ENCODE measurements at regions not wholly inside any gene's neighbourhood (a gene's known extent, or its start where the extent isn't known, plus 50 kb on each side); places are given as distances from the start of the nearest gene placed in this dataset.
"Not testable (repeated sequence)": the region's sequence is repeated elsewhere in the genome, so short reads cannot be mapped to it uniquely, and the experiment has no call there.

DNA sequence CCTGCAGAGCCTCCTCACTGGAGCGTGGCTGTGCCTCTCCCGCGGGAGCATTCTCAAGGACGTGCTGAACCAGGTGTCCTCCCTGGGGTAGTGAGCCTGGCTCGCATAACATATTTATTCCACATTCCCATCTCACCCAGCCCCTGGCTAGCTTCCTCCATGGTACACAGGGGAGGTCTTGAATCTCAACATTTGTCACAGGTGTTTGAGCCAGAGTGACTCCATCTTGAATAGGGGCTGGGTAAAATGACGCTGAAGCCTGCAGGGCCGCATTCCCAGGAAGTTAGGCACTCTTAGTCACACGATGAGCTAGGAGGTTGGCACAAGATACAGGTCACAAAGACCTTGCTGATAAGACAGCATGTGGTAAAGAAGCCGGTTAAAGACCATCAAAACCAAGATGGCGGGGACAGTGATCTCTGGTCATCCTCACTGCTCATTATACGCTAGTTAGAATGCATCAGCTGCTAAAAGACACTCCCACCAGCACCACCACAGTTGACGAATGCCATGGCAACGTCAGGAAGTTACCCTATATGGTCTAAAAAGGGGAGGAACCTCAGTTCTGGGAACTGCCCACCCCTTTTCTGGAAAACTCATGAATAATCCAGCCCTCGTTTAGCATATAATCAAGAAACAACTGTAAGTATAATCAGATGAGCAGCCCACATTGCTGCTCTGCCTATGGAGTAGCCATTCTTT is 273.8 kb upstream of the IRX4 start:
- POLR2A ChIA-PET, result no interaction called here
- 91% methylated on average over 12 of the region's 14 CpGs for WGBS (ENCODE audit: insufficient coverage)

GRCh38 chr5:2155556-2155955 is 272.8 kb upstream of the IRX4 start:
- H3K36me3 ChIP-seq (ENCODE audit: control insufficient read depth in 4 of 4, insufficient read depth in 4 of 4, low read length in 3 of 4), result no peaks in the 10 kb centered on the region
- H3K9me3 ChIP-seq (ENCODE audit: control extremely low read depth in 1 of 5, control insufficient read depth in 4 of 5, insufficient read depth in 2 of 5, low read depth in 1 of 5, low read length in 4 of 5), result no peaks in the 10 kb centered on the region

More for the DNA sequence above, 273.8 kb upstream of the IRX4 start:
- Histone ChIP-seq H3K9me3 (ENCODE audit: control extremely low read depth in 1 of 5, control insufficient read depth in 4 of 5, insufficient read depth in 2 of 5, low read depth in 1 of 5, low read length in 4 of 5) (no peaks in the 10 kb centered on the region), H3K4me1 (ENCODE audit: control extremely low read depth in 1 of 4, control insufficient read depth in 4 of 4, insufficient read depth in 4 of 4, low read length in 3 of 4) (no peaks in the 10 kb centered on the region), H3K36me3 (ENCODE audit: control insufficient read depth in 4 of 4, insufficient read depth in 4 of 4, low read length in 3 of 4) (no peaks in the 10 kb centered on the region), H3K27me3 (replicated peaks in 2 of 5; ENCODE audit: control insufficient read depth in 4 of 5, insufficient read depth in 5 of 5, low read length in 4 of 5) (no peaks in the 10 kb centered on the region), H3K27ac (ENCODE audit: insufficient read depth in 1 of 2, low read depth in 1 of 2, low read length in 2 of 2, poor library complexity in 1 of 2, severe bottlenecking in 2 of 2) (no peak overlapping the region), H3K4me3 (ENCODE audit: control insufficient read depth in 1 of 7, extremely low read depth in 1 of 7, insufficient read depth in 4 of 7, low read depth in 2 of 7, low read length in 6 of 7) (no peak overlapping the region)
- CTCF ChIA-PET, result no interaction called here
- DNase-seq, result no peak

DNA sequence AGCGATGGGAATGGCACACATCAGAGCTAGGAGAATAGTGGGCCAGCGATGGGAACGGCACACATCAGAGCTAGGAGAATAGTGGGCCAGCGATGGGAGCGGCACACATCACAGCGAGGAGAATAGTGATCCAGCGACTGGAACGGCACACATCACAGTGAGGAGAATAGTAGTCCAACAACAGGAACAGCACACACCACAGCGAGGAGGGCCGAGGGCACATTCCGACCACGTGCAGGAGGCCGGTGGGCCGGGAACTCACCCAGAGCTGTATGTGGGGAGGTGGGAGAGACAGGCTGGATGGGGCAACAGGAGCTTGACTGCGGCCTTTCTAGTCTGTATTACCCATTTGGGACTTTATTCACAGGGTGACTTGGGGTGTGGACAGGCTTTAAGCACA is 271.1 kb upstream of the IRX4 start:
- Histone ChIP-seq H3K27ac (ENCODE audit: insufficient read depth in 1 of 2, low read depth in 1 of 2, low read length in 2 of 2, poor library complexity in 1 of 2, severe bottlenecking in 2 of 2) (no peak overlapping the region), H3K36me3 (ENCODE audit: control insufficient read depth in 4 of 4, insufficient read depth in 4 of 4, low read length in 3 of 4) (no peaks in the 10 kb centered on the region), H3K9me3 (ENCODE audit: control extremely low read depth in 1 of 5, control insufficient read depth in 4 of 5, insufficient read depth in 2 of 5, low read depth in 1 of 5, low read length in 4 of 5) (no peaks in the 10 kb centered on the region), H3K4me3 (ENCODE audit: control insufficient read depth in 1 of 7, extremely low read depth in 1 of 7, insufficient read depth in 4 of 7, low read depth in 2 of 7, low read length in 6 of 7) (no peak overlapping the region), H3K27me3 (replicated peaks in 2 of 5; ENCODE audit: control insufficient read depth in 4 of 5, insufficient read depth in 5 of 5, low read length in 4 of 5) (no peaks in the 10 kb centered on the region), H3K4me1 (ENCODE audit: control extremely low read depth in 1 of 4, control insufficient read depth in 4 of 4, insufficient read depth in 4 of 4, low read length in 3 of 4) (no peaks in the 10 kb centered on the region)
- CTCF ChIA-PET, result no interaction called here
- DNase-seq, result no peak
- 94% methylated on average over 7 of the region's 15 CpGs for WGBS (ENCODE audit: insufficient coverage)
- POLR2A ChIA-PET, result no interaction called here

More at GRCh38 chr5:2155556-2155955, 272.8 kb upstream of the IRX4 start:
- POLR2A ChIA-PET, result no interaction called here
- no peak overlapping the region for H3K27ac ChIP-seq (ENCODE audit: insufficient read depth in 1 of 2, low read depth in 1 of 2, low read length in 2 of 2, poor library complexity in 1 of 2, severe bottlenecking in 2 of 2)
- no peak overlapping the region for H3K4me3 ChIP-seq (ENCODE audit: control insufficient read depth in 1 of 7, extremely low read depth in 1 of 7, insufficient read depth in 4 of 7, low read depth in 2 of 7, low read length in 6 of 7)
- no peak for DNase-seq
- 97% methylated on average over 18 of the region's 18 CpGs for WGBS (ENCODE audit: insufficient coverage)
- CTCF ChIA-PET, result no interaction called here
- no peaks in the 10 kb centered on the region for H3K4me1 ChIP-seq (ENCODE audit: control extremely low read depth in 1 of 4, control insufficient read depth in 4 of 4, insufficient read depth in 4 of 4, low read length in 3 of 4)
- H3K27me3 ChIP-seq (replicated peaks in 2 of 5; ENCODE audit: control insufficient read depth in 4 of 5, insufficient read depth in 5 of 5, low read length in 4 of 5), result no peaks in the 10 kb centered on the region

DNA sequence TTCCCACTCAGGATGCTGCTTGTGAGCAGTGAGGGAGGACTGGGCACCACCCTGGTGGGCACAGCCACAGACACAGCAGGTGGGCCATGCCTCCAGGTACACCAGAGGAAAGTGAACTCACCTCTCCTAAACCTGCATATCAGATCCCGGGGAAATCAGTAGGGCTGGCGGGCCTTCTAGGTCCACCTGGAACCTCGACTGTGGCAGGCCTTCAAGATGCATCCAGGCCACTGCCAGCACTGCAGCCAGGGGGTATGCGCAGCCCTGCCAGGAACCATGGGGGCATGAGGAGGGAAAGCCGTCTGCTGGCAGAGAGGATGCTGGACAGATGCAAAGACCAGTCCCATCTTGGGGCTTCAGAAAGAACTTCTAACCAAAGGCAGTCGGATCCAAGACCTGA is 270.6 kb upstream of the IRX4 start:
- 96% methylated on average over 5 of the region's 6 CpGs for WGBS (ENCODE audit: insufficient coverage)
- no peak for DNase-seq

GRCh38 chr5:2151301-2151888 is 268.7 kb upstream of the IRX4 start:
- 15% methylated on average over 5 of the region's 8 CpGs for WGBS (ENCODE audit: insufficient coverage)
- H3K9me3 ChIP-seq (ENCODE audit: control extremely low read depth in 1 of 5, control insufficient read depth in 4 of 5, insufficient read depth in 2 of 5, low read depth in 1 of 5, low read length in 4 of 5); H3K4me1 ChIP-seq (ENCODE audit: control extremely low read depth in 1 of 4, control insufficient read depth in 4 of 4, insufficient read depth in 4 of 4, low read length in 3 of 4); CTCF ChIA-PET; H3K36me3 ChIP-seq (ENCODE audit: control insufficient read depth in 4 of 4, insufficient read depth in 4 of 4, low read length in 3 of 4); H3K4me3 ChIP-seq (ENCODE audit: control insufficient read depth in 1 of 7, extremely low read depth in 1 of 7, insufficient read depth in 4 of 7, low read depth in 2 of 7, low read length in 6 of 7); DNase-seq; H3K27me3 ChIP-seq (replicated peaks in 2 of 5; ENCODE audit: control insufficient read depth in 4 of 5, insufficient read depth in 5 of 5, low read length in 4 of 5); POLR2A ChIA-PET; H3K27ac ChIP-seq (ENCODE audit: insufficient read depth in 1 of 2, low read depth in 1 of 2, low read length in 2 of 2, poor library complexity in 1 of 2, severe bottlenecking in 2 of 2): not testable (repeated sequence)

More for the DNA sequence above, 270.6 kb upstream of the IRX4 start:
- H3K36me3 ChIP-seq (ENCODE audit: control insufficient read depth in 4 of 4, insufficient read depth in 4 of 4, low read length in 3 of 4), result no peaks in the 10 kb centered on the region
- no peaks in the 10 kb centered on the region for H3K27me3 ChIP-seq (replicated peaks in 2 of 5; ENCODE audit: control insufficient read depth in 4 of 5, insufficient read depth in 5 of 5, low read length in 4 of 5)
- no peaks in the 10 kb centered on the region for H3K4me1 ChIP-seq (ENCODE audit: control extremely low read depth in 1 of 4, control insufficient read depth in 4 of 4, insufficient read depth in 4 of 4, low read length in 3 of 4)
- no peak overlapping the region for H3K4me3 ChIP-seq (ENCODE audit: control insufficient read depth in 1 of 7, extremely low read depth in 1 of 7, insufficient read depth in 4 of 7, low read depth in 2 of 7, low read length in 6 of 7)
- CTCF ChIA-PET, result no interaction called here
- H3K27ac ChIP-seq (ENCODE audit: insufficient read depth in 1 of 2, low read depth in 1 of 2, low read length in 2 of 2, poor library complexity in 1 of 2, severe bottlenecking in 2 of 2), result no peak overlapping the region
- POLR2A ChIA-PET, result no interaction called here
- no peaks in the 10 kb centered on the region for H3K9me3 ChIP-seq (ENCODE audit: control extremely low read depth in 1 of 5, control insufficient read depth in 4 of 5, insufficient read depth in 2 of 5, low read depth in 1 of 5, low read length in 4 of 5)

DNA sequence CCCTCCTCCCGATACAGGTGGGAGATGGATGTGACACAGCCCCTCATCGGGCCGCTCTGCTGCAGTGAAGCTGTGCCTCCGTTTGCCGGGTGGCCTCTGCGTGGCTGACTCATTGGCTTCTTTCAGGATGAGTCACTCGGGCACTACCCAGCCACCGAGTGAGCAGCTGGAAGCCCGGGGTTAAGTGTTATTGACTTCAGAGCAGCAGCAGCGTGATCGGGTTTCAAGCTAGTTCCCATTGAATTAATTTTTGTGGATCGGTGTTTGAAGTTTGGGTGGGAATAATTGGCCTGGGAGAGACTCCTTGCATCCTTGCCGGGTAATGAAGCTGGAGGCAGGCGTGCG is 266.4 kb upstream of the IRX4 start:
- no peak for DNase-seq
- no peak overlapping the region for H3K4me3 ChIP-seq (ENCODE audit: control insufficient read depth in 1 of 7, extremely low read depth in 1 of 7, insufficient read depth in 4 of 7, low read depth in 2 of 7, low read length in 6 of 7)
- peaks cover 0 to 9% (median 0%) of the 10 kb centered on the region in 5 experiments for H3K9me3 ChIP-seq (ENCODE audit: control extremely low read depth in 1 of 5, control insufficient read depth in 4 of 5, insufficient read depth in 2 of 5, low read depth in 1 of 5, low read length in 4 of 5)
- ChIA-PET POLR2A (no interaction called here), CTCF (no interaction called here)
- WGBS (ENCODE audit: insufficient coverage), result 74% methylated on average over 15 of the region's 15 CpGs
- H3K36me3 ChIP-seq (ENCODE audit: control insufficient read depth in 4 of 4, insufficient read depth in 4 of 4, low read length in 3 of 4), result no peaks in the 10 kb centered on the region
- H3K27ac ChIP-seq (ENCODE audit: insufficient read depth in 1 of 2, low read depth in 1 of 2, low read length in 2 of 2, poor library complexity in 1 of 2, severe bottlenecking in 2 of 2), result no peak overlapping the region
- H3K27me3 ChIP-seq (replicated peaks in 2 of 5; ENCODE audit: control insufficient read depth in 4 of 5, insufficient read depth in 5 of 5, low read length in 4 of 5), result no peaks in the 10 kb centered on the region
- no peaks in the 10 kb centered on the region for H3K4me1 ChIP-seq (ENCODE audit: control extremely low read depth in 1 of 4, control insufficient read depth in 4 of 4, insufficient read depth in 4 of 4, low read length in 3 of 4)

DNA sequence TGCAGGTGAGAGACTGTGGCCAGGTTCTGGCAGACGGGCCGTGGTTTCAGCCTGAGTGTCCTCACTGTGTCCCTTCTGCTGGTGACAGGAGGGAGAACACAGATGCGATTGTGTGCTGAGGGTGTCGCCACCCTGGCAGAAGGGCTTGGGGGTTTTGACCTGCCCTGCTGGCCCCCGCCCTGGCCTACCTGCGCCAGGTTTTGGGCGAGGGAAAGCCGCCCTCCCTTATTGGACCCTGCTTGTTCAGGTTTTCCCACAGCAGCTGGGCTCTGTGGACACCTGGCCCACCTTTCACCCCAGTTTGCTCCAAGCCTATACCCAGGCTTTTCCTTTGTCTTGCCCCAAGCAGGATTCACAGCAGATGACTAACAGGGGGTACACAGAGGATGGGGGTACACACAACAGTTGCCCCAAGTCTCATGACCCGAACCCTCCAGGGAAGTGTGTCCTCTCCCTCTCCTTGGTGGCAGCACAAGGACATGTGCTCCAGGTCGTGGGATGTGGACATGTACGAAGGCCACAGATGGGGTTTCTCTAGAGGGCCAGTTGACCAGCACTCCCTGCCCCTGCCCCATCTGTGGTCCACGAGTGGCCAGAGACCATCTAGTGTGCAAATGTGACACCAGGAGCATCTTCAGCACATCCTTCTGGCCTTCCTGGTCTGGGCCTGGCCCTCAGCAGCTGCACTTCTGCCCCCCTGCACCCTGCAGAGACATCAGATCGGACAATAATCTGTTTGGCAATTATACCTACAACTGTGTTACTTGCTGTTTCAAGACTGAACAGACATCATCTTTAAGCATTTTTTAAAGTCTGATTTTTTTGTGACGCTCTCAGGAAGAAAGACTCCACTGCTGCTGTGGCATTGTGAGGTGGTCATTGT is 265.8 kb upstream of the IRX4 start:
- Histone ChIP-seq H3K27me3 (replicated peaks in 2 of 5; ENCODE audit: control insufficient read depth in 4 of 5, insufficient read depth in 5 of 5, low read length in 4 of 5) (no peaks in the 10 kb centered on the region), H3K9me3 (ENCODE audit: control extremely low read depth in 1 of 5, control insufficient read depth in 4 of 5, insufficient read depth in 2 of 5, low read depth in 1 of 5, low read length in 4 of 5) (peaks cover 0 to 11% (median 0%) of the 10 kb centered on the region in 5 experiments), H3K36me3 (ENCODE audit: control insufficient read depth in 4 of 4, insufficient read depth in 4 of 4, low read length in 3 of 4) (no peaks in the 10 kb centered on the region), H3K4me3 (ENCODE audit: control insufficient read depth in 1 of 7, extremely low read depth in 1 of 7, insufficient read depth in 4 of 7, low read depth in 2 of 7, low read length in 6 of 7) (no peak overlapping the region), H3K27ac (ENCODE audit: insufficient read depth in 1 of 2, low read depth in 1 of 2, low read length in 2 of 2, poor library complexity in 1 of 2, severe bottlenecking in 2 of 2) (no peak overlapping the region), H3K4me1 (ENCODE audit: control extremely low read depth in 1 of 4, control insufficient read depth in 4 of 4, insufficient read depth in 4 of 4, low read length in 3 of 4) (no peaks in the 10 kb centered on the region)
- CTCF ChIA-PET, result no interaction called here
- 91% methylated on average over 10 of the region's 14 CpGs for WGBS (ENCODE audit: insufficient coverage)
- DNase-seq, result no peak
- POLR2A ChIA-PET, result no interaction called here
